ENCODE measurements at regions not wholly inside any gene's neighbourhood (a gene's known extent, or its start where the extent isn't known, plus 50 kb on each side); places are given as distances from the start of the nearest gene placed in this dataset.

GRCh38 chr13:68007576-68007975 is 777.4 kb upstream of the PCDH9 start:
- Histone ChIP-seq H3K9me3 (ENCODE audit: control insufficient read depth, insufficient read depth, low read length) (no peaks in the 10 kb centered on the region), H3K79me2 (ENCODE audit: control insufficient read depth, low read length) (no peaks in the 10 kb centered on the region), H3K4me3 (ENCODE audit: low read length) (no peak overlapping the region), H3K4me2 (ENCODE audit: low read length) (no peak overlapping the region), H3K4me1 (ENCODE audit: control insufficient read depth, low read length) (no peaks in the 10 kb centered on the region), H3F3A (ENCODE audit: control insufficient read depth, insufficient read depth) (no peaks in the 10 kb centered on the region), H3K36me3 (ENCODE audit: control insufficient read depth, low read length) (no peaks in the 10 kb centered on the region), H4K20me1 (ENCODE audit: control insufficient read depth, insufficient read depth, low read depth, low read length) (no peaks in the 10 kb centered on the region), H3K27me3 (ENCODE audit: control insufficient read depth, low read length) (no peaks in the 10 kb centered on the region), H3K9me2 (replicated peaks; ENCODE audit: control insufficient read depth, low read length) (no peaks in the 10 kb centered on the region), H3K27ac (ENCODE audit: low read depth, low read length) (no peak overlapping the region)
- TF ChIP-seq EZH2phosphoT487 (IDR thresholded peaks at IDR 0.05; ENCODE audit: borderline replicate concordance, low read length) = no peak
- TF ChIP-seq CTCF (IDR thresholded peaks at IDR 0.05; ENCODE audit: low read depth, low read length, poor library complexity, severe bottlenecking) = no peak

- no peak overlapping the region for H3K4me3 ChIP-seq (ENCODE audit: low read length)
- H3K9me3 ChIP-seq (ENCODE audit: control insufficient read depth, insufficient read depth, low read length) = no peaks in the 10 kb centered on the region
- H3K4me1 ChIP-seq (ENCODE audit: control insufficient read depth, low read length) = no peaks in the 10 kb centered on the region
- TF ChIP-seq CTCF (IDR thresholded peaks at IDR 0.05; ENCODE audit: low read depth, low read length, poor library complexity, severe bottlenecking) (no peak), EZH2phosphoT487 (IDR thresholded peaks at IDR 0.05; ENCODE audit: borderline replicate concordance, low read length) (no peak)
- H3K79me2 ChIP-seq (ENCODE audit: control insufficient read depth, low read length) = no peaks in the 10 kb centered on the region
- no peaks in the 10 kb centered on the region for H3F3A ChIP-seq (ENCODE audit: control insufficient read depth, insufficient read depth)
- no peaks in the 10 kb centered on the region for H3K36me3 ChIP-seq (ENCODE audit: control insufficient read depth, low read length)
- no peaks in the 10 kb centered on the region for H3K9me2 ChIP-seq (replicated peaks; ENCODE audit: control insufficient read depth, low read length)
- H3K4me2 ChIP-seq (ENCODE audit: low read length) = no peak overlapping the region
- H4K20me1 ChIP-seq (ENCODE audit: control insufficient read depth, insufficient read depth, low read depth, low read length) = no peaks in the 10 kb centered on the region
- H3K27ac ChIP-seq (ENCODE audit: low read depth, low read length) = no peak overlapping the region
- H3K27me3 ChIP-seq (ENCODE audit: control insufficient read depth, low read length) = no peaks in the 10 kb centered on the region
Observed at GRCh38 chr13:67996101-67996500, 766.0 kb upstream of the PCDH9 start.

- no peaks in the 10 kb centered on the region for H3K79me2 ChIP-seq (ENCODE audit: control insufficient read depth, low read length)
- no peaks in the 10 kb centered on the region for H3K9me3 ChIP-seq (ENCODE audit: control insufficient read depth, insufficient read depth, low read length)
- no peak overlapping the region for H3K27ac ChIP-seq (ENCODE audit: low read depth, low read length)
- no peak overlapping the region for H3K4me2 ChIP-seq (ENCODE audit: low read length)
- no peaks in the 10 kb centered on the region for H3K4me1 ChIP-seq (ENCODE audit: control insufficient read depth, low read length)
- TF ChIP-seq EZH2phosphoT487 (IDR thresholded peaks at IDR 0.05; ENCODE audit: borderline replicate concordance, low read length) (no peak), CTCF (IDR thresholded peaks at IDR 0.05; ENCODE audit: low read depth, low read length, poor library complexity, severe bottlenecking) (no peak)
- H3K9me2 ChIP-seq (replicated peaks; ENCODE audit: control insufficient read depth, low read length) = no peaks in the 10 kb centered on the region
- no peaks in the 10 kb centered on the region for H3K27me3 ChIP-seq (ENCODE audit: control insufficient read depth, low read length)
- H3K36me3 ChIP-seq (ENCODE audit: control insufficient read depth, low read length) = no peaks in the 10 kb centered on the region
- H3F3A ChIP-seq (ENCODE audit: control insufficient read depth, insufficient read depth) = no peaks in the 10 kb centered on the region
- H4K20me1 ChIP-seq (ENCODE audit: control insufficient read depth, insufficient read depth, low read depth, low read length) = no peaks in the 10 kb centered on the region
- H3K4me3 ChIP-seq (ENCODE audit: low read length) = no peak overlapping the region
Observed at GRCh38 chr13:67990868-67991267, 760.7 kb upstream of the PCDH9 start.

- no peak overlapping the region for H3K27ac ChIP-seq (ENCODE audit: low read depth, low read length)
- TF ChIP-seq CTCF (IDR thresholded peaks at IDR 0.05; ENCODE audit: low read depth, low read length, poor library complexity, severe bottlenecking) (no peak), EZH2phosphoT487 (IDR thresholded peaks at IDR 0.05; ENCODE audit: borderline replicate concordance, low read length) (no peak)
- no peak overlapping the region for H3K4me3 ChIP-seq (ENCODE audit: low read length)
Observed at GRCh38 chr13:67986234-67986633, 756.1 kb upstream of the PCDH9 start.

More at GRCh38 chr13:67986234-67986633, 756.1 kb upstream of the PCDH9 start:
- no peaks in the 10 kb centered on the region for H3K79me2 ChIP-seq (ENCODE audit: control insufficient read depth, low read length)
- H3F3A ChIP-seq (ENCODE audit: control insufficient read depth, insufficient read depth) = no peaks in the 10 kb centered on the region
- H3K4me1 ChIP-seq (ENCODE audit: control insufficient read depth, low read length) = no peaks in the 10 kb centered on the region
- H3K4me2 ChIP-seq (ENCODE audit: low read length) = no peak overlapping the region
- H3K36me3 ChIP-seq (ENCODE audit: control insufficient read depth, low read length) = no peaks in the 10 kb centered on the region
- H3K9me3 ChIP-seq (ENCODE audit: control insufficient read depth, insufficient read depth, low read length) = no peaks in the 10 kb centered on the region
- no peaks in the 10 kb centered on the region for H3K9me2 ChIP-seq (replicated peaks; ENCODE audit: control insufficient read depth, low read length)
- no peaks in the 10 kb centered on the region for H4K20me1 ChIP-seq (ENCODE audit: control insufficient read depth, insufficient read depth, low read depth, low read length)
- H3K27me3 ChIP-seq (ENCODE audit: control insufficient read depth, low read length) = no peaks in the 10 kb centered on the region

Data from DOHH2 (cell line).